OCI-LY7 (cell line): ENCODE measurements at regions not wholly inside any gene's neighbourhood (a gene's known extent, or its start where the extent isn't known, plus 50 kb on each side); places are given as distances from the start of the nearest gene placed in this dataset.

ENCODE experiments used
- EZH2phosphoT487 ChIP-seq: fragments of 200-600 bp; sonication (generic); IDR thresholded peaks from 2 replicates; pipeline ENCODE4 v1.6.1; 2018; ENCODE audit warnings: low read depth, borderline replicate concordance, mild to moderate bottlenecking, mixed run types, antibody characterized with exemption, low read length, moderate library complexity, mixed read lengths
- TF ChIP-seq, protein P1 (sequence below): fragments of 200-600 bp; sonication (generic); conservative IDR thresholded peaks from 2 replicates; pipeline ENCODE4 v1.5.1; 2014; ENCODE audit warnings: mild to moderate bottlenecking, antibody characterized with exemption, low read length, moderate library complexity, mixed read lengths

DNA sequence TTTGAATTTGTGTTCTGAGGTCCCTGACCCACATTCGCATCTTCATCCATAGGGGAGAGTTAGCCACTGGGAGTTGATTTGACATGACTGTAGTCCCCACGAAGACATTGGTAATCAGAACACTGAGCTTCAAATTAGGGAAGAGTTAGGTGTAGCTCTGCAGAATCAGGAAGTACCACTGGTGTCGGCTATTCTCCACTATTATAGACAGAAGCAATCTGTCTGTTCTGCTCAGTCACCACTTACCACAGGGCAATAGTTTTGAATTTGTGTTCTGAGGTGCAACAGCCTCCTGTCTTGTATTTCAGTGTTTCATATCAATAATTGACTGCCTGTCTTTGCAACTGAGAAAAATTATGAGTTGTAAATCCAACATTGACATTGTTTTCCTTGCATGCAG, 407.6 kb downstream of the LRFN5 start:
- TF ChIP-seq, protein P1, sequence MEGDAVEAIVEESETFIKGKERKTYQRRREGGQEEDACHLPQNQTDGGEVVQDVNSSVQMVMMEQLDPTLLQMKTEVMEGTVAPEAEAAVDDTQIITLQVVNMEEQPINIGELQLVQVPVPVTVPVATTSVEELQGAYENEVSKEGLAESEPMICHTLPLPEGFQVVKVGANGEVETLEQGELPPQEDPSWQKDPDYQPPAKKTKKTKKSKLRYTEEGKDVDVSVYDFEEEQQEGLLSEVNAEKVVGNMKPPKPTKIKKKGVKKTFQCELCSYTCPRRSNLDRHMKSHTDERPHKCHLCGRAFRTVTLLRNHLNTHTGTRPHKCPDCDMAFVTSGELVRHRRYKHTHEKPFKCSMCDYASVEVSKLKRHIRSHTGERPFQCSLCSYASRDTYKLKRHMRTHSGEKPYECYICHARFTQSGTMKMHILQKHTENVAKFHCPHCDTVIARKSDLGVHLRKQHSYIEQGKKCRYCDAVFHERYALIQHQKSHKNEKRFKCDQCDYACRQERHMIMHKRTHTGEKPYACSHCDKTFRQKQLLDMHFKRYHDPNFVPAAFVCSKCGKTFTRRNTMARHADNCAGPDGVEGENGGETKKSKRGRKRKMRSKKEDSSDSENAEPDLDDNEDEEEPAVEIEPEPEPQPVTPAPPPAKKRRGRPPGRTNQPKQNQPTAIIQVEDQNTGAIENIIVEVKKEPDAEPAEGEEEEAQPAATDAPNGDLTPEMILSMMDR, result no peak
- no peak for TF ChIP-seq EZH2phosphoT487
